ENCODE measurements at regions not wholly inside any gene's neighbourhood (a gene's known extent, or its start where the extent isn't known, plus 50 kb on each side); places are given as distances from the start of the nearest gene placed in this dataset.
A peak's percentile ranks its signal among the peaks of the same experiment; 100 is the strongest.

DNA sequence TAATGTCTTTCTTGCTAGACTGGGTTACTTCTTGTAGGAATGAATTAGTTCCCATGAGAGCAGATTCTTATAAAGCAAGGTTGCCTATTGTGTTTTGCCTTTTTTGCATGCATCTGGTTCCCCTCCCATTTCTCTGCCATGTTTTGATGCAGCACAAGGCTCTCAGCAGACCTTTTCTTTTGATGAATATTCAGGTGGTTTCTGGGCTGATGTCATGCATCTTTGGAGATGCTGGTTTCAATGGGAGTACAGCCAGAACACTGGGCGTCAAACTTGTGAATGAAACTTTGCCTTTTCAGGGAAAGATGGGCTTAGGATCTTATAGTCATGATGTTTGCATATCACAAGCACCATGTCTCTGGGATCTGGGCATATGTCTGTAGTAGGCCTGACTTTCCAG lies 111.7 kb upstream of the CCL2 start:
- ChIA-PET POLR2A (no interaction called here), CTCF (no interaction called here)
- DNase-seq (ENCODE audit: low read depth): no peak
- TF ChIP-seq, protein P1, sequence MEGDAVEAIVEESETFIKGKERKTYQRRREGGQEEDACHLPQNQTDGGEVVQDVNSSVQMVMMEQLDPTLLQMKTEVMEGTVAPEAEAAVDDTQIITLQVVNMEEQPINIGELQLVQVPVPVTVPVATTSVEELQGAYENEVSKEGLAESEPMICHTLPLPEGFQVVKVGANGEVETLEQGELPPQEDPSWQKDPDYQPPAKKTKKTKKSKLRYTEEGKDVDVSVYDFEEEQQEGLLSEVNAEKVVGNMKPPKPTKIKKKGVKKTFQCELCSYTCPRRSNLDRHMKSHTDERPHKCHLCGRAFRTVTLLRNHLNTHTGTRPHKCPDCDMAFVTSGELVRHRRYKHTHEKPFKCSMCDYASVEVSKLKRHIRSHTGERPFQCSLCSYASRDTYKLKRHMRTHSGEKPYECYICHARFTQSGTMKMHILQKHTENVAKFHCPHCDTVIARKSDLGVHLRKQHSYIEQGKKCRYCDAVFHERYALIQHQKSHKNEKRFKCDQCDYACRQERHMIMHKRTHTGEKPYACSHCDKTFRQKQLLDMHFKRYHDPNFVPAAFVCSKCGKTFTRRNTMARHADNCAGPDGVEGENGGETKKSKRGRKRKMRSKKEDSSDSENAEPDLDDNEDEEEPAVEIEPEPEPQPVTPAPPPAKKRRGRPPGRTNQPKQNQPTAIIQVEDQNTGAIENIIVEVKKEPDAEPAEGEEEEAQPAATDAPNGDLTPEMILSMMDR (IDR thresholded peaks at IDR 0.05; ENCODE audit: insufficient read depth, low read depth, low read length): no peak
- Histone ChIP-seq H3K36me3 (ENCODE audit: control insufficient read depth, insufficient read depth, low read length) (no peaks in the 10 kb centered on the region), H3K4me3 (ENCODE audit: low read depth, low read length) (no peak overlapping the region), H3K27me3 (ENCODE audit: control insufficient read depth, insufficient read depth, low read length) (0 out of 2 replicates have a peak, but pooled peaks cover 3% of the 10 kb centered on the region)

DNA sequence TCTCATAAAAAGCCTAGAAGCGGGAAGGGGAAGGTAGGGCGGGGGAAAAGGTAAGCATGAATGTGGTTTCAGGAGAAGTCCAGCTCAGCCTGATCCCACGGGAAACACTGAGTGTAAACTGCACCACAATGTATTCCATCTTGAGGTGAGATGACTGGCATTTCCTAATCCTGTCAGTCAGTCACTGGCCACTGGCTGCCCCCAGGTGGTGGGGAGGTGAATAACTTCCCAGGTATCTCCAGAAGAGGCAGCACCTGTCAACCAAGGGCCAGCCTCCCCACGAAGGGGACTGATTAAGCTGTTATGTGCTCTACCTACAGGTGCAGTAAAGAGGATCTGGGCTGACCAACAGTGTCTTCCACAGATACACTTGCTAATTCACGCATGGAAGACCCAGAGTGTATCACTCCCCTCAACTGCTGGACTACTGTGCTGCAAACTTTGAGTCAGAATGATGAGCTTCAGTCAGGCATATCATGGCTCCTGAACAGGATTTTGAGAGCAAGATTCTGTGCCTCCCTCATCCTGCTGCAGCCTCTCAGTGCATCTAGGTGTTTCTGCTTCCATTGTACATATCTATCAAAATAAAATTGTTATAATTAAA lies 108.5 kb upstream of the CCL2 start:
- Histone ChIP-seq H3K27me3 (ENCODE audit: control insufficient read depth, insufficient read depth, low read length) (0 out of 2 replicates have a peak, but pooled peaks cover 3% of the 10 kb centered on the region), H3K36me3 (ENCODE audit: control insufficient read depth, insufficient read depth, low read length) (no peaks in the 10 kb centered on the region), H3K4me3 (ENCODE audit: low read depth, low read length) (no peak overlapping the region)
- ChIA-PET CTCF (no interaction called here), POLR2A (no interaction called here)
- TF ChIP-seq, protein P1 (IDR thresholded peaks at IDR 0.05; ENCODE audit: insufficient read depth, low read depth, low read length): no peak
- DNase-seq (ENCODE audit: low read depth): no peak

DNA sequence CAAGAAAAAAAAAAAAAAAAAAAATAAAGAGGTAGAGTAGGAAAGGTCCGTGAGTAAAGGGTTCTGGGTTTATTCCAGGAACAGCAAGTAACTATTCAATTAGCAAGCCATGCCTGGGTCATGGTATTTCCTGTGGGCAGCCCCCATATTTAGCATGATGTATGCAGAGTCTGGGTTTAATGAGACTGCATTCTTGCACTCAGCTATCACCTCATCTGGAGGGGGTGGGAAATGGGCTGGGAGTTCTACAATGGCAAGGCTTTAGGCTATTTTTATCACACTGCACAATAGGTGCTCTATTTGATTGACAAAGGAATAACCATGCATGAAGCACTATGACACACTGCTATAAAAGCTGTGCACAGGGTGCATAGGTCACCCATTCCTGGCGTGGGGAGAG lies 104.0 kb upstream of the CCL2 start:
- no peaks in the 10 kb centered on the region for H3K36me3 ChIP-seq (ENCODE audit: control insufficient read depth, insufficient read depth, low read length)
- peak; percentile 8 for DNase-seq (ENCODE audit: low read depth)
- TF ChIP-seq, protein P1 (IDR thresholded peaks at IDR 0.05; ENCODE audit: insufficient read depth, low read depth, low read length): no peak
- CTCF ChIA-PET: interaction anchor here (1.2 to 1.9 kb wide), 4 partner anchors 11 to 211 kb away, joined by 3 to 5 read pairs (median 4); no protein-coding TSS in a partner anchor
- POLR2A ChIA-PET: no interaction called here
- H3K27me3 ChIP-seq (ENCODE audit: control insufficient read depth, insufficient read depth, low read length): peaks cover 12% of the 10 kb centered on the region
- no peak overlapping the region for H3K4me3 ChIP-seq (ENCODE audit: low read depth, low read length)

DNA sequence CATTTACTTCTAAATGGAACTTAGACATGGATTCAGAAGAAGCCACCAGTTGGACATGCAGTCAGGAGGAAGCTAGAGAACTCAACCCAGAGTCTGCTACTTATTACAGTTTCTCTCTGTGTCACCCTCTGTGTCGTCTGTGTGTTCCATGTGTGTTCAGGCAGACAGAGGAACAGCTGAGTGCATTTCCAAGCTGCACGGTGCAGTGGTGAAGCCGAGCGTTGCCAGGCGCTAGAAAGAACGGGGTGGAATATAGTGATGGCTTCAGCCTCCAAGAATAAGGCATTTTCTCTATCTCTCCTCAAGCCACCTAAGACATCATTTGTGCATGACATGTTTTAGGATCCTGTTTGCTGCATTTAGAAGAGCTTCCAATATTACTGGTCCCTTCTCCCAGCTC lies 101.1 kb upstream of the CCL2 start:
- ChIA-PET POLR2A (no interaction called here), CTCF (interaction anchor here (0.9 to 2.0 kb wide), 6 partner anchors 9 to 208 kb away, joined by 3 to 11 read pairs (median 4); no protein-coding TSS in a partner anchor)

DNA sequence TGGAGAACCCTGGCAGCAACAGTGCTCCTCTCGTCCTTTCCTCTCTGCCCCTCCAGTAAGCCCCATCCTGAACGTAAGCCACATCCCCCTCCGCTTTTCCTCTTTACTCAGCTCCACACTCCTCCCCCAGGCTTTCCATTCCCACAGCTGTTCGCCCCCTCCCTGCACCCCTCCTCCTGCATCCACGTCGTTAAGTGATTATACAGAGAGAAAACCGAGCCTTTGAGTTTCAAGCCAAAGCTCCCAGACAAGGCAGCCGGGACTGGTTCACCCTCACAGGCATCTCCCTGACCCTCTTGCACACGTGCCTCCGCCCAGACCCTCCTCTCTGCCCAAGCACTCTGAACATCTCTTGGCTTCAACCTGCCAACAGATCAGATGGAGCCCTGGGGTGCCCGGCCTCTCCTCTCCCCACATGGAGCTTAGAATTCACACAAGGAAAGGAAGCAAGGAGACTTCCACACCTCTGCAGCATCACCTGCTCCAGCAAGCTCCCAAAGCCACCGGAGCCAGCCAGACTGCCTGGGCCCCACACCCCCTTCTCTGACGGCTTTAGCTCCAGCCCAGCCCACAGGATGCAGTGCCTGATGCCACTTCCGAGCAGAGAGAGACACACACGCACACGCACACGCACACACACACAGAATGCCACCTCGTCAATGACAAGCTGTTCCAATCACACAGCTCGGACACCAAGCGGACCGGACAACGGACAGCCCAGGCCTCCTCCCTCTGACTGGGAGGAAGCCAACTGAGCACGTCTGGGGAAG lies 99.9 kb upstream of the CCL2 start:
- H3K36me3 ChIP-seq (ENCODE audit: control insufficient read depth, insufficient read depth, low read length): no peaks in the 10 kb centered on the region
- no peak overlapping the region for H3K4me3 ChIP-seq (ENCODE audit: low read depth, low read length)
- CTCF ChIA-PET: interaction anchor here (0.9 to 2.0 kb wide), 6 partner anchors 9 to 206 kb away, joined by 3 to 11 read pairs (median 4); no protein-coding TSS in a partner anchor
- peaks cover 36% of the 10 kb centered on the region for H3K27me3 ChIP-seq (ENCODE audit: control insufficient read depth, insufficient read depth, low read length)
- POLR2A ChIA-PET: no interaction called here
- DNase-seq (ENCODE audit: low read depth): no peak
- TF ChIP-seq, protein P1 (IDR thresholded peaks at IDR 0.05; ENCODE audit: insufficient read depth, low read depth, low read length): no peak

More for the DNA sequence above, 101.1 kb upstream of the CCL2 start:
- TF ChIP-seq, protein P1 (IDR thresholded peaks at IDR 0.05; ENCODE audit: insufficient read depth, low read depth, low read length): no peak
- Histone ChIP-seq H3K4me3 (ENCODE audit: low read depth, low read length) (no peak overlapping the region), H3K36me3 (ENCODE audit: control insufficient read depth, insufficient read depth, low read length) (no peaks in the 10 kb centered on the region), H3K27me3 (ENCODE audit: control insufficient read depth, insufficient read depth, low read length) (peaks cover 31% of the 10 kb centered on the region)
- no peak for DNase-seq (ENCODE audit: low read depth)
